Endothelial cell of umbilical vein (primary cell): ENCODE measurements at regions not wholly inside any gene's neighbourhood (a gene's known extent, or its start where the extent isn't known, plus 50 kb on each side); places are given as distances from the start of the nearest gene placed in this dataset.

Source experiments
- BruUV-seq: library from RNA; stranded (reverse); fragments of 400-500 nt; replicated peaks from 2 replicates; lab custom pipeline; 2021; lab: Mats Ljungman, UMichigan
- CTCF ChIA-PET: fragments of 300-600, 350-600 bp; sonication (Branson Sonifier 250); formaldehyde crosslinking; loops from one replicate; lab custom pipeline; 2021; ENCODE audit warnings: antibody characterized with exemption, inconsistent platforms; lab: Charles Lee
- POLR2A ChIA-PET: fragments of 300-600, 350-600 bp; sonication (Branson Sonifier 250); formaldehyde crosslinking; loops from one replicate; lab custom pipeline; 2021; ENCODE audit warnings: antibody characterized with exemption, inconsistent platforms; lab: Charles Lee
- DNase-seq: peaks from one replicate; pipeline ENCODE4 v3.0.0-alpha.2; 2011; ENCODE audit warnings: low read depth, low spot score
- FAIRE-seq: peaks from 2 replicates; lab custom pipeline; 2011; peaks lifted over from hg19 to GRCh38; lab: Jason Lieb, UNC
- H2AFZ ChIP-seq: 2 replicates; pipeline ENCODE4 v1.6.0; 2012; ENCODE audit warnings: low read depth, low read length, control low read depth, inconsistent platforms
- H3K27ac ChIP-seq: 2 replicates; pipeline ENCODE4 v1.5.1; 2011; ENCODE audit warnings: low read depth, mild to moderate bottlenecking, control low read depth, low read length, moderate library complexity; ENCODE audit not compliant: insufficient read depth
- H3K27me3 ChIP-seq, 2 experiments: 2 replicates each; pipeline versions ENCODE4 v1.6.0 to v1.6.1; 2011; ENCODE audit warnings: low read length in 2 of 2, mixed read lengths in 1 of 2; ENCODE audit not compliant: control insufficient read depth in 2 of 2, insufficient read depth in 2 of 2
- H3K36me3 ChIP-seq, 2 experiments: 2 replicates in 1 of 2; 3 replicates in 1 of 2; pipeline ENCODE4 v1.5.1; 2011; ENCODE audit warnings: low read length in 2 of 2, mild to moderate bottlenecking in 1 of 2, moderate library complexity in 1 of 2; ENCODE audit not compliant: control insufficient read depth in 2 of 2, insufficient read depth in 2 of 2; ENCODE audit errors: extremely low read depth in 1 of 2
- H3K4me1 ChIP-seq: 3 replicates; pipeline ENCODE4 v1.5.1; 2011; ENCODE audit warnings: mild to moderate bottlenecking, low read length; ENCODE audit not compliant: control insufficient read depth, insufficient read depth; ENCODE audit errors: extremely low read depth
- H3K4me2 ChIP-seq: 2 replicates; pipeline ENCODE4 v1.6.1; 2011; ENCODE audit warnings: low read length, control low read depth, mixed read lengths; ENCODE audit not compliant: insufficient read depth
- H3K4me3 ChIP-seq, 3 experiments: fragments of 200-600 bp in 1 of 3; sonication (generic), shearing (Covaris generic) in 1 of 3; replicated peaks in 1 of 3; 2 replicates each; pipeline ENCODE4 v1.5.1; 2011 to 2016; ENCODE audit warnings: control low read depth in 3 of 3, low read length in 3 of 3, mild to moderate bottlenecking in 2 of 3, inconsistent platforms in 1 of 3, low read depth in 1 of 3, moderate library complexity in 1 of 3; ENCODE audit not compliant: insufficient read depth in 1 of 3
- H3K79me2 ChIP-seq: 2 replicates; pipeline ENCODE4 v1.6.0; 2012; ENCODE audit warnings: low read length, inconsistent platforms; ENCODE audit not compliant: control insufficient read depth, insufficient read depth
- H3K9ac ChIP-seq: replicated peaks from 2 replicates; pipeline ENCODE3; 2011; ENCODE audit warnings: low read length, control low read depth; ENCODE audit not compliant: insufficient read depth; ENCODE audit errors: extremely low read depth
- H3K9me1 ChIP-seq: replicated peaks from 3 replicates; pipeline ENCODE4 v1.6.0; 2011; ENCODE audit warnings: mild to moderate bottlenecking, low read length; ENCODE audit not compliant: control insufficient read depth, insufficient read depth; ENCODE audit errors: extremely low read depth
- H3K9me3 ChIP-seq: replicated peaks from 2 replicates; pipeline ENCODE4 v1.5.1; 2012; ENCODE audit warnings: low read length, inconsistent platforms; ENCODE audit not compliant: control insufficient read depth, insufficient read depth
- H4K20me1 ChIP-seq: replicated peaks from 2 replicates; pipeline ENCODE3; 2011; ENCODE audit warnings: mild to moderate bottlenecking, low read length; ENCODE audit not compliant: control insufficient read depth, insufficient read depth; ENCODE audit errors: extremely low read depth
- EZH2 ChIP-seq: IDR thresholded peaks from 2 replicates; pipeline ENCODE4 v1.6.1; 2012; ENCODE audit warnings: borderline replicate concordance, low read depth, mild to moderate bottlenecking, moderate library complexity, low read length, inconsistent platforms; ENCODE audit not compliant: severe bottlenecking
- FOS ChIP-seq: IDR thresholded peaks from 2 replicates; pipeline ENCODE4 v1.6.1; 2011; ENCODE audit warnings: mild to moderate bottlenecking, low read length, moderate library complexity, borderline replicate concordance; ENCODE audit not compliant: insufficient read depth
- GATA2 ChIP-seq: IDR thresholded peaks from 2 replicates; pipeline ENCODE4 v1.7.0; 2011; ENCODE audit warnings: low read depth, mild to moderate bottlenecking, moderate library complexity, mixed read lengths, low read length; ENCODE audit not compliant: insufficient read length, insufficient read depth
- JUN ChIP-seq: IDR thresholded peaks from 2 replicates; pipeline ENCODE4 v1.6.1; 2011; ENCODE audit warnings: borderline replicate concordance, low read depth; ENCODE audit not compliant: insufficient read length, insufficient read depth
- MAX ChIP-seq: IDR thresholded peaks from 2 replicates; pipeline ENCODE4 v1.6.1; 2011; ENCODE audit not compliant: insufficient read depth, insufficient read length
- MYC ChIP-seq: IDR thresholded peaks from one replicate; pipeline ENCODE4 v1.6.1; 2011; ENCODE audit warnings: mild to moderate bottlenecking, low read depth, low read length
- POLR2A ChIP-seq: IDR thresholded peaks from 2 replicates; pipeline ENCODE4 v1.6.1; 2012; ENCODE audit warnings: low read depth, mild to moderate bottlenecking, control low read depth, low read length
- POLR2AphosphoS5 ChIP-seq: IDR thresholded peaks from 2 replicates; pipeline ENCODE4 v1.6.1; 2012; ENCODE audit warnings: low read depth, mild to moderate bottlenecking, control low read depth, low read length, moderate library complexity; ENCODE audit not compliant: insufficient read depth
- dilution Hi-C: fragments of 300-500 bp; cut with MboI; formaldehyde crosslinking; loops from one replicate; pipeline ENCODE4 v1.15.0; 2019; ENCODE audit warnings: low sequenced_read_pairs; ENCODE audit not compliant: extremely low pct_ligation_motif_present
- intact Hi-C: fragments of 100-400 bp; cut with micrococcal nuclease; formaldehyde crosslinking; loops from one replicate; pipeline ENCODE4 v1.10.0; 2022
- TF ChIP-seq, protein P1 (sequence below), 2 donors: IDR thresholded peaks; 1 replicate in 1 of 2; 2 replicates in 1 of 2; pipeline ENCODE4 v1.5.1; 2011; ENCODE audit warnings: low read length in 2 of 2, mild to moderate bottlenecking in 2 of 2, moderate library complexity in 2 of 2, control low read depth in 1 of 2, inconsistent platforms in 1 of 2, low read depth in 1 of 2; ENCODE audit not compliant: insufficient read depth in 1 of 2; ENCODE audit errors: extremely low read depth in 1 of 2

DNA sequence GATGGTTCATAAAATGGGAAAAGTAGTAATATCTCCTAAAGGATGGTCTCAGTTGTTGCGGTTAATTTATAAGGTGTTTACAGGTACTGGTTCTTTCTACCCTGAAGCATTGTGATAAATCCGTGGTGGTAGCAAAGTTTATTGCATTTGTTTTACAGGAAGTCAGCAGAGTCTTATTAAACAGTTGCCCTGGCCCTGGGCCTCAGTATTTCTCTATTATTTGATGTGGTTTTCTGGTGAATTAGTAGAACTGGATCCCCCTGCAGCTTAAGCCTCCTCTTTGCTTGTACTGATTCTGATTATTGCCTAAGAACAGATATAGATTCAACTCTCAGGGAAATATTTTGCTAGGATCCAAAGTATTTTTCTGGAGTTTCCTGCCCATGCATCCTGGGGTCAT is 76.4 kb upstream of the CD55 start:
- POLR2A ChIA-PET, result no interaction called here
- no peaks in the 10 kb centered on the region for H3K79me2 ChIP-seq
- H3K27me3 ChIP-seq, result no peaks in the 10 kb centered on the region
- no peak overlapping the region for H3K4me3 ChIP-seq
- no peak overlapping the region for H2AFZ ChIP-seq
- no peak overlapping the region for H3K27ac ChIP-seq
- no peak for TF ChIP-seq MAX
- TF ChIP-seq FOS, result no peak
- no peak for TF ChIP-seq EZH2
- no peak for TF ChIP-seq GATA2
- TF ChIP-seq MYC, result no peak
- TF ChIP-seq, protein P1, sequence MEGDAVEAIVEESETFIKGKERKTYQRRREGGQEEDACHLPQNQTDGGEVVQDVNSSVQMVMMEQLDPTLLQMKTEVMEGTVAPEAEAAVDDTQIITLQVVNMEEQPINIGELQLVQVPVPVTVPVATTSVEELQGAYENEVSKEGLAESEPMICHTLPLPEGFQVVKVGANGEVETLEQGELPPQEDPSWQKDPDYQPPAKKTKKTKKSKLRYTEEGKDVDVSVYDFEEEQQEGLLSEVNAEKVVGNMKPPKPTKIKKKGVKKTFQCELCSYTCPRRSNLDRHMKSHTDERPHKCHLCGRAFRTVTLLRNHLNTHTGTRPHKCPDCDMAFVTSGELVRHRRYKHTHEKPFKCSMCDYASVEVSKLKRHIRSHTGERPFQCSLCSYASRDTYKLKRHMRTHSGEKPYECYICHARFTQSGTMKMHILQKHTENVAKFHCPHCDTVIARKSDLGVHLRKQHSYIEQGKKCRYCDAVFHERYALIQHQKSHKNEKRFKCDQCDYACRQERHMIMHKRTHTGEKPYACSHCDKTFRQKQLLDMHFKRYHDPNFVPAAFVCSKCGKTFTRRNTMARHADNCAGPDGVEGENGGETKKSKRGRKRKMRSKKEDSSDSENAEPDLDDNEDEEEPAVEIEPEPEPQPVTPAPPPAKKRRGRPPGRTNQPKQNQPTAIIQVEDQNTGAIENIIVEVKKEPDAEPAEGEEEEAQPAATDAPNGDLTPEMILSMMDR (IDR thresholded peaks at IDR 0.05; ENCODE audit: extremely low read depth in 1 of 2, insufficient read depth in 1 of 2, low read depth in 1 of 2, low read length in 2 of 2), result no peak
- no peak for TF ChIP-seq POLR2AphosphoS5
- TF ChIP-seq POLR2A, result no peak
- TF ChIP-seq JUN, result no peak
- H3K36me3 ChIP-seq, result no peaks in the 10 kb centered on the region
- peaks cover 19% of the 10 kb centered on the region for H3K4me1 ChIP-seq
- no peak overlapping the region for H3K4me2 ChIP-seq
- intact Hi-C loops (no loop called here), dilution Hi-C loops (no loop called here)
- peak; percentile 37 for DNase-seq
- H3K9ac ChIP-seq, result no peak overlapping the region
- no peak for FAIRE-seq
- H4K20me1 ChIP-seq, result no peaks in the 10 kb centered on the region
- no peaks in the 10 kb centered on the region for H3K9me1 ChIP-seq
- no peaks in the 10 kb centered on the region for H3K9me3 ChIP-seq
- CTCF ChIA-PET, result no interaction called here
- no TSS peak for BruUV-seq
